Cardiac septum (tissue), 1 donor: ENCODE measurements at regions not wholly inside any gene's neighbourhood (a gene's known extent, or its start where the extent isn't known, plus 50 kb on each side); places are given as distances from the start of the nearest gene placed in this dataset.

Experiments used
- DNase-seq: peaks from one replicate; pipeline ENCODE4 v3.0.0-alpha.2; 2020; ENCODE audit warnings: low spot score
- intact Hi-C: fragments of 100-400 bp; cut with DNase I; formaldehyde crosslinking; loops from one replicate; pipeline ENCODE4 v1.14.0; 2022
- donor health status: DM: no; HTN: no; CAD: no.

DNA sequence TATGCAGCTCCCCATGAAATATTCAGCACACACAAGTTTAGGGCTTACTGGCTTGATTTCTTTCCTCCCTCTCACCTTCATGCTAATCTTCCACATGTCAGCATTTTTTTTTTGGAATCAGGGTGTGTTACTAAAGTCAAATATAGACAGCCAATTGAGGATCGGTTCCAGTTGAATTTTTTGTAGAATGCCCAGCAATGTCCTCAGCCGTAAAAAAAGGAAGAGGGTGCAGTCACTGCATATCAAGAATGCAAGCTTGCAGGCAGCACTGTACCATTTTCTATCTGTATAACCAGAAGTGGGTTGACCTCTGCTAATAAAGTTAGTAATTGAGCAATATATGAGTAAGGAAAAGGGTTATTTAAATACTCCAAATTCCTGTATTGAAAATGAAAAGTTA lies 51.4 kb upstream of the CHMP2B start:
- intact Hi-C loops: no loop called here

GRCh38 chr3:87173776-87174175 lies 53.3 kb upstream of the CHMP2B start:
- no peak for DNase-seq

More for the DNA sequence above, 51.4 kb upstream of the CHMP2B start:
- DNase-seq: no peak

GRCh38 chr3:87173071-87173470 lies 54.0 kb upstream of the CHMP2B start:
- no peak for DNase-seq
- intact Hi-C loops: no loop called here

More at GRCh38 chr3:87173776-87174175, 53.3 kb upstream of the CHMP2B start:
- intact Hi-C loops: no loop called here

DNA sequence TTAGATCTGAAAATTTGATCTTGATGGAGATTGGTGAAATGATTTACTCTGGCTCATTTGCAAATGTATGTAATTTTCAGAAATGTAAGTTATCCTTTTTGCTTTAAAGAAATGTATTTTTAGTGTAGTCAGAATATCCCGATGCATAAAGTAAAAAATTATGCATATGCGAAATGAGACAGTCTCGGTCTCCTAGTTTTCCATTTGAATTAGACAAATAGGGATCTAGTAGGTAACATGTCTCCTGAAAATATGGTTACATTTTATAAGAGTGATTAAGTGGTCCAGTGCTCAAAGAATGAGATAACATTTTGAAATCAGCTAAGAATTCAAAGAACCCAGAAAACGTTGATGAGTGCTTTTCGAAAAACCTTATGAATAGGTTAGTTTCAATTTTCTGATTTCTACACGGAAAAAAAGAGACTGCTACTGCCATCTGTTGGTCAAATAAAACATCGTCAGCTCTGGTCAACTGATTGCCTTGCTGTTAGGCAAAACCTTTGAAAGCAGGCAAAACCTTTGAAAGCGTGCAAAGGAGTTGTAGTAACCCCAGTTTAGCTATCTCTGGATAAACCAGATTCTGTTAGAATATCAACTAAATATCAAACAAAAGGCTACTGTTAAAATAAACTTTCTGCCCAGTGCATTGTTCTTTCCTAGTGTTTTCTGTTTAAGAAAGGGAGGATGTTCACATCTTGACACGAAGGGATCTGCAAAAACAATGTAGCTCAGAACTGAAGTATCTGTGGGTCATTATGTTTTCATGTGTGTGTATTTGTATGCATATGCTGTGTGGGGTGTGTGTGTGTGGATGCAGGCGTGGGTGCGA lies 59.3 kb upstream of the CHMP2B start:
- intact Hi-C loops: loop anchor here (2.0 kb wide), 1 partner anchor 395 kb away; no protein-coding TSS in a partner anchor
- no peak for DNase-seq

GRCh38 chr3:87164245-87164644 lies 62.9 kb upstream of the CHMP2B start:
- no peak for DNase-seq
- intact Hi-C loops: no loop called here

DNA sequence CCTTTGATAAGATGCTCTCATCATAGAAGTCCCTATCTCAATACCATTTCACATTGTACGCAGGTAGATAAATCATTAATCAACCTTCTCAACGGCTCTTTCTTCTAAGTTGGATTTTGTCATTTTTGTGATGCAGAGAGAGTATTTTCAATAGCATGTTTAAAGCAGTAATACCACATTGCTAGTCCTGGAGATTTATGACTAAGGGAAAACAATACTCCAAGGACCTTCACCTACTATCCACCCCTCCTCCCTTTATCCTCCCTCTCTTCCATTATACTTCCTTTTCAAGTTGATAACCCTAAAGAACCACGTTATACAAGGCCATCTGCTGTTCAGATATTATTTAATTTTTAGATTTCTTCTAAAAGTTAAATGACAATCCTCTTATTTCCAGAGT lies 65.3 kb upstream of the CHMP2B start:
- intact Hi-C loops: no loop called here

DNA sequence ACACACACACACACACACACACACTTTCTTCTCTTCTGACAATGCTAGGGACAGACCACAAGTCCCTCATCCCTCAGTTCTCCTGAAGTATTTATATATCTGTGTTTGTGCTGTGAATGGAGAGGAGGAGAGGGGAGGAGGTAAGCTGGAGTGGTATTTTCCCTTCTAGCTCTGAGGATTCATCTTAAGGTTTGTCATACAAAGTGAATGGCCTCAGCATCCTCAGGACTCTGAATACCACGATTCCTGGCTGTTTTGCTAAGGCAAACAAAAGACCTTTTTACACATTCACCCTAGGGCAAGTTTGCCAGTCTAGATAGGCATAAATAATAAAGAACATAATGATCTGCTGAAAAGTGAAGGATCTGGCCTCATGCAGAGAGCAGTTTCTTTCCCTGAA lies 65.7 kb upstream of the CHMP2B start:
- intact Hi-C loops: no loop called here
- DNase-seq: no peak

More for the DNA sequence above, 65.3 kb upstream of the CHMP2B start:
- no peak for DNase-seq

DNA sequence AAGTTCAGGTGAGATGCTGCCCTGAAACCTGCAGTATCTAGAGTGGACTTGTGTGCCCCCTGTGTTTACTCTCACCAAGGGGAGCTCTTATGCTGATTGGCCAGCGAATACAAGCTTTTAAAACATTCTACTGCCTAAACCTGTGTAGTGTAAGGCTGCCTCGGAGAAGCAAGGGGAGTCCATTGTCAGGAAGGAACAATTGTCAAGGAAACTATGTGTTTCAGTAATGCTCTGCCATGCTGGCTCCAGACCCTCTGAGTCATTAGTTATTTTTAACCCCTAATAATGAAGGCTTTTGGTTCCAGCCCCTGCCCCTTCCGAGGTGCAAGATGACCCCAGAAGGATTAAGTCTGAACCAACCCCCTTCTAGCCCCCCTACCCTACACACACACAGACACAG lies 66.1 kb upstream of the CHMP2B start:
- DNase-seq: no peak
- intact Hi-C loops: no loop called here

GRCh38 chr3:87158823-87159222 lies 68.3 kb upstream of the CHMP2B start:
- DNase-seq: no peak
- intact Hi-C loops: no loop called here

DNA sequence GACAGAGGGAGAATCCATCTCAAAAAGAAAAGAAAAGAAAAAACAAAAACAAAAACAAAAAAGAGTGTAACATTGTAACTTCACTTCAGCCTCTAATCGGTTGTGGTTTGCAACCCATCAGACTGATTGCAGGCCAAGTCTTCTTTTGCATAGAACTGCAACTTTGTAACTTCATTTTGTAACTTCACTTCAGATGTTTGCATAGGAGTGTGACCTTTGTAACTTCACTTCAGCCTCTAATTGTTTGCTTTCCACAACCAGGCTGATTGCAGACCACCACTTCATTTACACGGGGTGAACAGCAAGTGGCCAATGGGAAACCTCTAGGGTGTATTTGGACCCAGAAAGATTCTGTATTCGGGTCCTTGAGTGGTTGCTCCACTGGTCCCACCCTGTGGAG lies 79.1 kb upstream of the CHMP2B start:
- intact Hi-C loops: no loop called here
- DNase-seq: no peak

- DNase-seq: no peak
Measured at GRCh38 chr3:87147562-87147961, 79.5 kb upstream of the CHMP2B start.

DNA sequence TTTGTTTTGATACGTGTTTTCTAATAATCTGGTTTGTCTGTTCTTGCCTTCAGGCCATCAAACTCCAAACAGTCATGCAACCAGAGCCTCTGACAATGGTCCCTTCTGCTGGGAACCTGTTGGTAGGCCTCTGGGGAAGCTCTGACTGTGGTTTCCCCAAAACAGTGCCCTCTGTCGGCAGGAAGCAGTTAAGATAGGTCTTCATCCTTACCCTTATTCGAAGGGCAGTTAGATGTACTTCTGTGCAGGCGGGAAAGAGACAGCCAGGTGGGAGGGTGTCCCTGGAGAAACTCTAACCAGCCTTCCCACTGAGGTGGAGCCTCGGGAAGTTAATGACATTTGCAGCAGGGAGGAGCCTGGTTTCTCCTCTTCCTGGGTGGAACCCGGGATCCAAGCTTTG lies 81.6 kb upstream of the CHMP2B start:
- intact Hi-C loops: no loop called here
- no peak for DNase-seq

More at GRCh38 chr3:87147562-87147961, 79.5 kb upstream of the CHMP2B start:
- intact Hi-C loops: no loop called here

- intact Hi-C loops: no loop called here
- DNase-seq: no peak
Measured at GRCh38 chr3:87136066-87136596, 91.0 kb upstream of the CHMP2B start.

DNA sequence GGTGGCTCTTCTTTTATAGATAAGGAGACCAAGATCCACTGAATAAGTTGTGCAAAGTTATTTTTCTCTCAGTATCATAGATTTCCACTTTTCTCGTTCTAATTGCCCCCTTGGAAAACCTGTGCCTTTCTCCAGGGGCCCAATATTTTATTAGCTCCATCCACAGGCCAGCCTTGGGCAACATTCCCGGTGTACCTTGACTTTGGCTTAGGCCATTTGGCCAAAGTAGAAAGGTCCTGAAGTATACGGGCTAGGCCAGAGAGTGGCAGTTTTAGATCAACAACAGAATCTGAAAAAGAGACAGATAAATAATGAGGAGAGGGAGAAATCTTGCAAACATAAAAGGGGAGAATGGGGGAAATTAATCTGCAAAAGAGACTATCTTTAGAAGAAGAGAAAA lies 91.7 kb upstream of the CHMP2B start:
- no peak for DNase-seq
- intact Hi-C loops: no loop called here

- no peak for DNase-seq
- intact Hi-C loops: no loop called here
Measured at GRCh38 chr3:87132801-87133200, 94.3 kb upstream of the CHMP2B start.

GRCh38 chr3:87128006-87128405 lies 99.1 kb upstream of the CHMP2B start:
- no peak for DNase-seq
- intact Hi-C loops: no loop called here

DNA sequence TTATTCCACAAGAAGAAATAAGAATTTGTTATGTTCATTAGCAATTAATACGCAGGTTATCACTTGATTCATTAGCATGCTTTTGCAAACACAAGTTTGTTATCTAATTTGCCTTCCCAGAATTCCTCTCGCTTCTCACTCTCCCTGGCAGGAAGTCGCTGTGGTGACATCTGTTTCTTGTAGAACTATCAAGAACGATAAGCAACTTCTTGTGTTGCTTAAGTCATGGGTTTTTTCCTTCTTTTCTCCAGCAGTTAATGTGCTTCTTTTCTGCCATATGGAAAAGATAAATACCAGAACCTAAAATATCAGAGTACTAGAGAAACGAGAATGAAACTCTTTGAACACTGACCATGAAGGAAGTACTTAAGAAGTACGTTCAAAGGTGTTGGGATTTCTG lies 99.8 kb upstream of the CHMP2B start:
- DNase-seq: no peak
- intact Hi-C loops: no loop called here

DNA sequence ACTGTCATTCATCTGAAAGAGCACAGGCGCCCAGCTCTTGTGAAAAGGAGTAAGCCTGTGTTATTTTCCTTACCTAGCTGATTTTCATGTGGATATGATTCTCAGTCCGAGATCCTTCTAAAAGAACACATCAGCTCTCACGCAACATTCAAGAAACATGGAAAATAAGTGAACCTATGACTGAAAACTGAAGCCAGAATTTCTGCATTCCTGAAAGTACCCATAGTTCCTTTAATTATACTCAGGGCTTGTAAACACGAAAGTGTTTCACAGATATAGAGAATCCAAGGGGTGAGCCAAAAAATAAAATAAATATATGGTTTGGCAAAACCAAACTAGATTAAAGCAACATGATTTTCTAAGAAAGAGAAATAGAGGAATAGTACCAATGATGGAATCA lies 100.8 kb upstream of the CHMP2B start:
- no peak for DNase-seq
- intact Hi-C loops: no loop called here

GRCh38 chr3:87125116-87125515 lies 102.0 kb upstream of the CHMP2B start:
- no peak for DNase-seq
- intact Hi-C loops: no loop called here

- intact Hi-C loops: no loop called here
- DNase-seq: no peak
Measured at GRCh38 chr3:87122766-87123165, 104.3 kb upstream of the CHMP2B start.

GRCh38 chr3:87121856-87122255 lies 105.3 kb upstream of the CHMP2B start:
- DNase-seq: no peak
- intact Hi-C loops: no loop called here
